OCI-LY1 (cell line): ENCODE measurements at regions not wholly inside any gene's neighbourhood (a gene's known extent, or its start where the extent isn't known, plus 50 kb on each side); places are given as distances from the start of the nearest gene placed in this dataset.

ENCODE experiments used
- H2AFZ ChIP-seq: fragments of 200-600 bp; sonication (generic), shearing (Covaris generic); 2 replicates; pipeline ENCODE4 v1.6.0; 2014; ENCODE audit warnings: antibody characterized with exemption, mild to moderate bottlenecking, low read length
- H3F3A ChIP-seq: fragments of 200-600 bp; sonication (generic), shearing (Covaris generic); 2 replicates; pipeline ENCODE4 v1.6.0; 2014; ENCODE audit warnings: mild to moderate bottlenecking, antibody characterized with exemption, low read length, moderate library complexity; ENCODE audit not compliant: insufficient read depth
- H3K27ac ChIP-seq: fragments of 200-600 bp; sonication (generic); 2 replicates; pipeline ENCODE4 v1.5.1; 2014; ENCODE audit warnings: low read length, mixed run types, mild to moderate bottlenecking, low read depth; ENCODE audit not compliant: poor library complexity, severe bottlenecking
- H3K27me3 ChIP-seq: fragments of 200-600 bp; sonication (generic); 2 replicates; pipeline ENCODE4 v1.6.0; 2014; ENCODE audit warnings: antibody characterized with exemption, mild to moderate bottlenecking, low read length, moderate library complexity; ENCODE audit not compliant: insufficient read depth
- H3K36me3 ChIP-seq: fragments of 200-600 bp; sonication (generic); 2 replicates; pipeline ENCODE4 v1.6.1; 2014; ENCODE audit warnings: mild to moderate bottlenecking, antibody characterized with exemption, low read length, moderate library complexity, mixed read lengths; ENCODE audit not compliant: insufficient read depth
- H3K4me1 ChIP-seq: fragments of 200-600 bp; sonication (generic); 2 replicates; pipeline ENCODE4 v1.5.1; 2014; ENCODE audit warnings: mild to moderate bottlenecking, low read length, moderate library complexity; ENCODE audit not compliant: insufficient read depth, severe bottlenecking
- H3K4me2 ChIP-seq: fragments of 200-600 bp; sonication (generic), shearing (Covaris generic); 2 replicates; pipeline ENCODE4 v1.6.1; 2014; ENCODE audit warnings: low read length
- H3K4me3 ChIP-seq: fragments of 200-600 bp; sonication (generic); 2 replicates; pipeline ENCODE4 v1.5.1; 2014; ENCODE audit warnings: low read length, low read depth, mild to moderate bottlenecking, mixed read lengths; ENCODE audit not compliant: poor library complexity, severe bottlenecking
- H3K79me2 ChIP-seq: fragments of 200-600 bp; shearing (Covaris generic); 2 replicates; pipeline ENCODE4 v1.6.1; 2016; ENCODE audit warnings: mixed run types, low read length, mixed read lengths; ENCODE audit not compliant: insufficient read depth
- H3K9ac ChIP-seq: fragments of 200-600 bp; sonication (generic), shearing (Covaris generic); 2 replicates; pipeline ENCODE4 v1.6.1; 2014; ENCODE audit warnings: mild to moderate bottlenecking, low read length, mixed read lengths
- H3K9me2 ChIP-seq: fragments of 200-600 bp; sonication (generic), shearing (Covaris generic); 2 replicates; pipeline ENCODE4 v1.6.1; 2014; ENCODE audit warnings: low read depth, mild to moderate bottlenecking, low read length, mixed read lengths
- H3K9me3 ChIP-seq: fragments of 200-600 bp; shearing (Covaris generic); 2 replicates; pipeline ENCODE4 v1.6.1; 2014; ENCODE audit warnings: low read length, mixed read lengths
- H4K20me1 ChIP-seq: fragments of 200-600 bp; sonication (generic), shearing (Covaris generic); 2 replicates; pipeline ENCODE4 v1.6.0; 2016; ENCODE audit warnings: mild to moderate bottlenecking, low read length; ENCODE audit not compliant: insufficient read depth
- CTCF ChIP-seq: fragments of 200-600 bp; sonication (generic), shearing (Covaris generic); IDR thresholded peaks from 2 replicates; pipeline ENCODE4 v1.5.1; 2017; ENCODE audit warnings: mild to moderate bottlenecking, antibody characterized with exemption, low read length, moderate library complexity, mixed read lengths
- EZH2 ChIP-seq: fragments of 200-600 bp; sonication (generic), shearing (Covaris generic); IDR thresholded peaks from 2 replicates; pipeline ENCODE4 v1.8.0; 2017; ENCODE audit warnings: borderline replicate concordance, mixed run types, mild to moderate bottlenecking, antibody characterized with exemption, low read length, moderate library complexity, mixed read lengths

- no peak overlapping the region for H2AFZ ChIP-seq
- H4K20me1 ChIP-seq, result no peaks in the 10 kb centered on the region; the same call in 1 of the 2 replicates
- TF ChIP-seq CTCF (no peak), EZH2 (no peak)
- H3K9ac ChIP-seq, result peak overlapping the region; percentile 21; the same call in 1 of the 2 replicates
- H3K36me3 ChIP-seq, result peaks cover 6% of the 10 kb centered on the region; the same call in 1 of the 2 replicates
- peaks cover 70% of the 10 kb centered on the region for H3K4me1 ChIP-seq
- 0 out of 2 replicates have a peak overlapping the region, but pooled peaks have one; percentile 2 for H3K4me2 ChIP-seq
- no peaks in the 10 kb centered on the region for H3K9me2 ChIP-seq
- no peaks in the 10 kb centered on the region for H3K9me3 ChIP-seq
- no peak overlapping the region for H3K4me3 ChIP-seq
- peaks cover 70% of the 10 kb centered on the region for H3K79me2 ChIP-seq
- peak overlapping the region; percentile 20 for H3K27ac ChIP-seq
- peaks cover 4% of the 10 kb centered on the region; the same call in 1 of the 2 replicates for H3F3A ChIP-seq
- no peaks in the 10 kb centered on the region for H3K27me3 ChIP-seq
Measured at GRCh38 chr5:119301906-119302305, 53.9 kb upstream of the TNFAIP8 start.

GRCh38 chr5:119302449-119302848 lies 53.4 kb upstream of the TNFAIP8 start:
- H3K4me3 ChIP-seq, result no peak overlapping the region
- H3K9me3 ChIP-seq, result no peaks in the 10 kb centered on the region
- TF ChIP-seq EZH2, result no peak
- TF ChIP-seq CTCF, result no peak
- H3F3A ChIP-seq, result peaks cover 4% of the 10 kb centered on the region; the same call in 1 of the 2 replicates
- H3K79me2 ChIP-seq, result peaks cover 76% of the 10 kb centered on the region
- H3K27me3 ChIP-seq, result no peaks in the 10 kb centered on the region
- H3K9ac ChIP-seq, result no peak overlapping the region; the same call in 1 of the 2 replicates
- no peak overlapping the region for H2AFZ ChIP-seq
- H3K9me2 ChIP-seq, result no peaks in the 10 kb centered on the region
- peaks cover 6% of the 10 kb centered on the region; the same call in 1 of the 2 replicates for H3K36me3 ChIP-seq
- H4K20me1 ChIP-seq, result no peaks in the 10 kb centered on the region; the same call in 1 of the 2 replicates
- H3K4me1 ChIP-seq, result peaks cover 75% of the 10 kb centered on the region
- peak overlapping the region; percentile 20 for H3K27ac ChIP-seq
- H3K4me2 ChIP-seq, result no peak overlapping the region

GRCh38 chr5:119302916-119303897 lies 52.6 kb upstream of the TNFAIP8 start:
- peak overlapping the region; percentile 58 for H3K27ac ChIP-seq
- no peaks in the 10 kb centered on the region for H3K9me2 ChIP-seq
- no peak overlapping the region for H3K4me3 ChIP-seq
- no peak overlapping the region for H2AFZ ChIP-seq
- no peaks in the 10 kb centered on the region for H3K27me3 ChIP-seq
- H3K79me2 ChIP-seq, result peaks cover 76% of the 10 kb centered on the region
- no peaks in the 10 kb centered on the region for H3K9me3 ChIP-seq
- H3F3A ChIP-seq, result peaks cover 9% of the 10 kb centered on the region
- H4K20me1 ChIP-seq, result no peaks in the 10 kb centered on the region; the same call in 1 of the 2 replicates
- TF ChIP-seq CTCF (no peak), EZH2 (no peak)
- no peak overlapping the region for H3K9ac ChIP-seq
- peaks cover 6% of the 10 kb centered on the region; the same call in 1 of the 2 replicates for H3K36me3 ChIP-seq
- H3K4me1 ChIP-seq, result peaks cover 83% of the 10 kb centered on the region
- H3K4me2 ChIP-seq, result peak overlapping the region; percentile 7; the same call in 1 of the 2 replicates
